ENCODE measurements at regions not wholly inside any gene's neighbourhood (a gene's known extent, or its start where the extent isn't known, plus 50 kb on each side); places are given as distances from the start of the nearest gene placed in this dataset.
"Not testable (repeated sequence)": the region's sequence is repeated elsewhere in the genome, so short reads cannot be mapped to it uniquely, and the experiment has no call there.

DNA sequence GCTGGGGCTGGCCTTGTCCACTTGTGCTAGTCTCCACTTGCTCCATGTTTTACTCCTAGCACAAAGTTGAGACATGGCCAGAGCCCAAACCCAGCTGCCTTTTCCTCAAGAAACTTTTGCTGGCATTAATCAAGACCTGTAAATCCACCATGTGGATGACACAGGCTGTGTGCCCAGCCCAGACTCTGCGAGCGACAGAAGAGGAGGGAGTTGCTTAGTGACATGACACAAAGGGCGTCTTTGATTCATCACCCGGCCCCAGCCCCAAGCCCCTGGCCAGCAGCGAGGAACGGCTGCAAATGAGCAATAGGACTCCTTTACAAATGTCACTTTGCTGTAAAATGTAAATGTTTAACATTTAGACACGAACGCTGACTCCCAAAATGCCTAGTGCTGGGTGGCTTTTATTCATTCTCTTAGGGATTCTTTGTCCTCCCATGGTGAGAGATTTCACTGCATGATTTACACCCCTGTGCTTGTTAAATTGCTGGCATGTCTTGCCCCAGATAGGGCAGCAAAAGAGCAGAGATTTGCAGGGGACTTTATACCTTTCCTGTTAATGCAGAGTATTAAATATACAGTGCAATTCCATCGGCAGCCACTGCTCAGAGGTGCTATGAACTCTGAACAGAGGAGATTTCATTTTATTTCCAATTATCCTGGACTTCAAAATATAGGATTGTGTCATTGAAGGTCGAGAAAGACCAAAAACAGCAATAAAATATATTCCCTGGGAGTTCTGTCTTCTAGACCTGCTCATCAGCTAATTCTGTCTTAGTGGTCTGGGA is 263.6 kb upstream of the NCAM1 start:
- DNase-seq (ENCODE audit: low read depth, low spot score) = no peak
- H3K27ac ChIP-seq (ENCODE audit: low read depth, low read length) = no peak overlapping the region
- POLR2A ChIA-PET = no interaction called here
- H3K9me3 ChIP-seq (ENCODE audit: control insufficient read depth, insufficient read depth, low read length) = no peaks in the 10 kb centered on the region
- TF ChIP-seq, protein P1, sequence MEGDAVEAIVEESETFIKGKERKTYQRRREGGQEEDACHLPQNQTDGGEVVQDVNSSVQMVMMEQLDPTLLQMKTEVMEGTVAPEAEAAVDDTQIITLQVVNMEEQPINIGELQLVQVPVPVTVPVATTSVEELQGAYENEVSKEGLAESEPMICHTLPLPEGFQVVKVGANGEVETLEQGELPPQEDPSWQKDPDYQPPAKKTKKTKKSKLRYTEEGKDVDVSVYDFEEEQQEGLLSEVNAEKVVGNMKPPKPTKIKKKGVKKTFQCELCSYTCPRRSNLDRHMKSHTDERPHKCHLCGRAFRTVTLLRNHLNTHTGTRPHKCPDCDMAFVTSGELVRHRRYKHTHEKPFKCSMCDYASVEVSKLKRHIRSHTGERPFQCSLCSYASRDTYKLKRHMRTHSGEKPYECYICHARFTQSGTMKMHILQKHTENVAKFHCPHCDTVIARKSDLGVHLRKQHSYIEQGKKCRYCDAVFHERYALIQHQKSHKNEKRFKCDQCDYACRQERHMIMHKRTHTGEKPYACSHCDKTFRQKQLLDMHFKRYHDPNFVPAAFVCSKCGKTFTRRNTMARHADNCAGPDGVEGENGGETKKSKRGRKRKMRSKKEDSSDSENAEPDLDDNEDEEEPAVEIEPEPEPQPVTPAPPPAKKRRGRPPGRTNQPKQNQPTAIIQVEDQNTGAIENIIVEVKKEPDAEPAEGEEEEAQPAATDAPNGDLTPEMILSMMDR (IDR thresholded peaks at IDR 0.05; ENCODE audit: low read depth, low read length) = no peak
- CTCF ChIA-PET = interaction anchor here (0.5 kb wide), 1 partner anchor 802 kb away, joined by 5 read pairs; no protein-coding TSS in a partner anchor
- no peaks in the 10 kb centered on the region for H3K27me3 ChIP-seq (ENCODE audit: control insufficient read depth, insufficient read depth, low read length)
- no peak overlapping the region for H3K4me3 ChIP-seq (ENCODE audit: low read depth, low read length)

- ChIA-PET CTCF (no interaction called here), POLR2A (no interaction called here)
- Histone ChIP-seq H3K27me3 (ENCODE audit: control insufficient read depth, insufficient read depth, low read length) (no peaks in the 10 kb centered on the region), H3K4me3 (ENCODE audit: low read depth, low read length) (no peak overlapping the region), H3K27ac (ENCODE audit: low read depth, low read length) (no peak overlapping the region), H3K9me3 (ENCODE audit: control insufficient read depth, insufficient read depth, low read length) (no peaks in the 10 kb centered on the region)
- TF ChIP-seq, protein P1 (IDR thresholded peaks at IDR 0.05; ENCODE audit: low read depth, low read length) = no peak
- no peak for DNase-seq (ENCODE audit: low read depth, low spot score)
These were observed 256.1 kb upstream of the NCAM1 start for GRCh38 chr11:112705148-112705547.

- no peak overlapping the region for H3K4me3 ChIP-seq (ENCODE audit: low read depth, low read length)
- TF ChIP-seq, protein P1 (IDR thresholded peaks at IDR 0.05; ENCODE audit: low read depth, low read length) = no peak
- no peak for DNase-seq (ENCODE audit: low read depth, low spot score)
- ChIA-PET POLR2A (no interaction called here), CTCF (no interaction called here)
- no peaks in the 10 kb centered on the region for H3K9me3 ChIP-seq (ENCODE audit: control insufficient read depth, insufficient read depth, low read length)
- H3K27ac ChIP-seq (ENCODE audit: low read depth, low read length) = no peak overlapping the region
- H3K27me3 ChIP-seq (ENCODE audit: control insufficient read depth, insufficient read depth, low read length) = no peaks in the 10 kb centered on the region
These were observed 254.4 kb upstream of the NCAM1 start for GRCh38 chr11:112706863-112707262.

DNA sequence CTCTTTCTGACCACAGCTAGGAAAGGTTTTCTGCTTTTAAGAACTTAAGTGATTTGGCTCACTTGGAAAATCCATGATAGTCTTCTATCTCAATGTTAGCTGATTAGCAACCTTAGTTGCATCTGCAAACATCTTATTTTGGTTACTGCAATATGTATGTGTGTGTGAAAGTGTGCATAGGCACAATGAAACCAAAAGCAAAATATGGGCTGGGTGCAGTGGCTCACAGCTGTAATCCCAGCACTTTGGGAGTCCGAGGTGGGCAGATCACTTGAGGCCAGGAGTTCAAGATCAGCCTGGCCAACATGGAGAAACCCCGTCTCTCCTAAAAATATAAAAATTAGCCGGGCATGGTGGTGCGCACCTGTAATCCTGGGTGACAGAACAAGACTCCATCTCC is 246.9 kb upstream of the NCAM1 start:
- H3K9me3 ChIP-seq (ENCODE audit: control insufficient read depth, insufficient read depth, low read length); DNase-seq (ENCODE audit: low read depth, low spot score); POLR2A ChIA-PET; H3K27ac ChIP-seq (ENCODE audit: low read depth, low read length); H3K4me3 ChIP-seq (ENCODE audit: low read depth, low read length); CTCF ChIA-PET; H3K27me3 ChIP-seq (ENCODE audit: control insufficient read depth, insufficient read depth, low read length): not testable (repeated sequence)

DNA sequence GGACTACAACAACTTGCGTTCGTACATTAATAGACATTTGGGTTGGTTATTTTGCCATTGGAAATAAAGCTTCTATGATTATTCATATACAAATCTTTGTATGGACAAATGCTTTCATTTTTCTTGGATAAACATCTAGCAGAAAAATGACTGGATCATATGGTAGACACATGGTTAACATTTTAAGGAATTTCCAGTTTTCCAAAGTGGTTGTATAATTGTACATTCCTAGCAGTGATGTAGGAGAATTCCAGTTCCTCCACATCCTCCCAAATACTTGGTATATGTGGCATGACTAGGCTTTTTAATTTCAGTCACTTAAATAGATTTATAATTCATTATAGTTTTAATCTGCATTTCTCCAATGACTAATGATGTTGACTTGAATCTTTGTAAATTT is 246.2 kb upstream of the NCAM1 start:
- TF ChIP-seq, protein P1 (IDR thresholded peaks at IDR 0.05; ENCODE audit: low read depth, low read length) = no peak
- ChIA-PET CTCF (no interaction called here), POLR2A (no interaction called here)
- Histone ChIP-seq H3K27ac (ENCODE audit: low read depth, low read length) (no peak overlapping the region), H3K27me3 (ENCODE audit: control insufficient read depth, insufficient read depth, low read length) (no peaks in the 10 kb centered on the region), H3K4me3 (ENCODE audit: low read depth, low read length) (no peak overlapping the region), H3K9me3 (ENCODE audit: control insufficient read depth, insufficient read depth, low read length) (no peaks in the 10 kb centered on the region)
- DNase-seq (ENCODE audit: low read depth, low spot score) = no peak

Measured in AG04450 (cell line).